NCI-H187 treated with DMSO at 0.1 percent for 48 hours (cell line): ENCODE measurements at regions not wholly inside any gene's neighbourhood (a gene's known extent, or its start where the extent isn't known, plus 50 kb on each side); places are given as distances from the start of the nearest gene placed in this dataset.

ENCODE experiments used
- DNase-seq: peaks from one replicate; lab custom pipeline; 2025; lab: John Stamatoyannopoulos, UW

GRCh38 chr7:109295158-109295557, 725.5 kb downstream of the DNAJB9 start:
- no peak for DNase-seq

GRCh38 chr7:109308816-109309215, 739.1 kb downstream of the DNAJB9 start:
- no peak for DNase-seq

- no peak for DNase-seq
Measured at GRCh38 chr7:109309790-109310189, 740.1 kb downstream of the DNAJB9 start.

GRCh38 chr7:109318136-109318535, 748.5 kb downstream of the DNAJB9 start:
- no peak for DNase-seq

- no peak for DNase-seq
Measured at GRCh38 chr7:109322833-109323232, 753.2 kb downstream of the DNAJB9 start.

GRCh38 chr7:109331423-109331822, 761.7 kb downstream of the DNAJB9 start:
- no peak for DNase-seq

- DNase-seq = no peak
Measured at GRCh38 chr7:109335951-109336350, 766.3 kb downstream of the DNAJB9 start.

- no peak for DNase-seq
Measured at GRCh38 chr7:109336531-109336930, 766.9 kb downstream of the DNAJB9 start.

- DNase-seq = no peak
Measured at GRCh38 chr7:109343678-109344077, 774.0 kb downstream of the DNAJB9 start.

GRCh38 chr7:109351493-109351892, 781.8 kb downstream of the DNAJB9 start:
- DNase-seq = no peak

GRCh38 chr7:109354000-109354399, 784.3 kb downstream of the DNAJB9 start:
- DNase-seq = no peak

GRCh38 chr7:109354552-109354951, 784.9 kb downstream of the DNAJB9 start:
- no peak for DNase-seq

GRCh38 chr7:109375823-109376222, 806.1 kb downstream of the DNAJB9 start:
- no peak for DNase-seq

GRCh38 chr7:109376576-109376975, 806.9 kb downstream of the DNAJB9 start:
- no peak for DNase-seq

GRCh38 chr7:109377076-109377884, 807.6 kb downstream of the DNAJB9 start:
- no peak for DNase-seq

- no peak for DNase-seq
Measured at GRCh38 chr7:109386959-109387358, 817.3 kb downstream of the DNAJB9 start.

- no peak for DNase-seq
Measured at GRCh38 chr7:109387530-109387929, 817.9 kb downstream of the DNAJB9 start.

GRCh38 chr7:109391240-109391639, 821.6 kb downstream of the DNAJB9 start:
- DNase-seq = no peak

GRCh38 chr7:109402107-109402506, 832.4 kb downstream of the DNAJB9 start:
- DNase-seq = no peak

GRCh38 chr7:109407756-109408155, 838.1 kb downstream of the DNAJB9 start:
- no peak for DNase-seq

GRCh38 chr7:109437957-109438356, 868.3 kb downstream of the DNAJB9 start:
- no peak for DNase-seq

- DNase-seq = no peak
Measured at GRCh38 chr7:109449760-109450159, 880.1 kb downstream of the DNAJB9 start.

GRCh38 chr7:109456116-109456515, 886.4 kb downstream of the DNAJB9 start:
- DNase-seq = no peak

- no peak for DNase-seq
Measured at GRCh38 chr7:109460296-109460695, 890.6 kb downstream of the DNAJB9 start.
